ENCODE measurements at regions not wholly inside any gene's neighbourhood (a gene's known extent, or its start where the extent isn't known, plus 50 kb on each side); places are given as distances from the start of the nearest gene placed in this dataset.

- peaks cover 23% of the 10 kb centered on the region for H3K4me1 Mint-ChIP-seq (ENCODE audit: low read depth, unreplicated experiment)
- Histone ChIP-seq H3K27me3 (ENCODE audit: insufficient read depth, low read length) (no peaks in the 10 kb centered on the region), H3K27ac (ENCODE audit: low read depth, low read length) (no peak overlapping the region)
Observed at GRCh38 chr5:82360022-82360421, 81.9 kb upstream of the RPS23 start.

GRCh38 chr5:82359272-82359671 is 81.1 kb upstream of the RPS23 start:
- no peak overlapping the region for H3K27ac ChIP-seq (ENCODE audit: low read depth, low read length)
- no peak overlapping the region for H3K9ac ChIP-seq (ENCODE audit: low read length)
- H3K4me1 ChIP-seq (ENCODE audit: insufficient read depth, low read length) = peaks cover 36% of the 10 kb centered on the region
- H3K9me3 ChIP-seq (ENCODE audit: insufficient read depth, low read depth, low read length) = no peaks in the 10 kb centered on the region
- peak; percentile 76 for DNase-seq (ENCODE audit: low read depth)
- Mint-ChIP-seq H3K27ac (ENCODE audit: unreplicated experiment) (no peak overlapping the region), H3K36me3 (ENCODE audit: low read depth, unreplicated experiment) (no peaks in the 10 kb centered on the region), H3K4me3 (ENCODE audit: unreplicated experiment) (no peak overlapping the region), H3K27me3 (ENCODE audit: low read depth, unreplicated experiment) (peaks cover 2% of the 10 kb centered on the region), H3K4me1 (ENCODE audit: low read depth, unreplicated experiment) (peaks cover 17% of the 10 kb centered on the region), H3K9me3 (ENCODE audit: unreplicated experiment) (no peaks in the 10 kb centered on the region)
- no peak for FAIRE-seq
- no peaks in the 10 kb centered on the region for H3K27me3 ChIP-seq (ENCODE audit: insufficient read depth, low read length)
- H2AFZ ChIP-seq (ENCODE audit: low read depth, low read length) = no peak overlapping the region
- no peaks in the 10 kb centered on the region for H3K79me2 ChIP-seq (ENCODE audit: insufficient read depth, low read length)
- TF ChIP-seq CTCF (IDR thresholded peaks at IDR 0.05; ENCODE audit: insufficient read depth, low read depth, low read length) (no peak), EZH2 (IDR thresholded peaks at IDR 0.05; ENCODE audit: insufficient read depth, low read length) (no peak)
- no peak overlapping the region for H3K4me3 ChIP-seq (ENCODE audit: insufficient read depth, low read depth, low read length)
- no peaks in the 10 kb centered on the region for H4K20me1 ChIP-seq (ENCODE audit: insufficient read depth, low read length)
- no peak overlapping the region for H3K4me2 ChIP-seq (ENCODE audit: low read length)
- H3K36me3 ChIP-seq (ENCODE audit: insufficient read depth, low read length) = no peaks in the 10 kb centered on the region

More at GRCh38 chr5:82360022-82360421, 81.9 kb upstream of the RPS23 start:
- Histone ChIP-seq H3K9ac (ENCODE audit: low read length) (peak overlapping the region; percentile 1), H3K9me3 (ENCODE audit: insufficient read depth, low read depth, low read length) (no peaks in the 10 kb centered on the region), H3K4me3 (ENCODE audit: insufficient read depth, low read depth, low read length) (no peak overlapping the region), H4K20me1 (ENCODE audit: insufficient read depth, low read length) (no peaks in the 10 kb centered on the region), H3K4me1 (ENCODE audit: insufficient read depth, low read length) (peaks cover 41% of the 10 kb centered on the region), H2AFZ (ENCODE audit: low read depth, low read length) (peak overlapping the region; percentile 13), H3K4me2 (ENCODE audit: low read length) (peak overlapping the region; percentile 21), H3K79me2 (ENCODE audit: insufficient read depth, low read length) (no peaks in the 10 kb centered on the region), H3K36me3 (ENCODE audit: insufficient read depth, low read length) (no peaks in the 10 kb centered on the region)
- Mint-ChIP-seq H3K4me3 (ENCODE audit: unreplicated experiment) (no peak overlapping the region), H3K27ac (ENCODE audit: unreplicated experiment) (no peak overlapping the region), H3K9me3 (ENCODE audit: unreplicated experiment) (no peaks in the 10 kb centered on the region), H3K27me3 (ENCODE audit: low read depth, unreplicated experiment) (peaks cover 2% of the 10 kb centered on the region), H3K36me3 (ENCODE audit: low read depth, unreplicated experiment) (no peaks in the 10 kb centered on the region)
- FAIRE-seq (no peak), DNase-seq (ENCODE audit: low read depth) (no peak)
- TF ChIP-seq EZH2 (IDR thresholded peaks at IDR 0.05; ENCODE audit: insufficient read depth, low read length) (no peak), CTCF (IDR thresholded peaks at IDR 0.05; ENCODE audit: insufficient read depth, low read depth, low read length) (no peak)

DNA sequence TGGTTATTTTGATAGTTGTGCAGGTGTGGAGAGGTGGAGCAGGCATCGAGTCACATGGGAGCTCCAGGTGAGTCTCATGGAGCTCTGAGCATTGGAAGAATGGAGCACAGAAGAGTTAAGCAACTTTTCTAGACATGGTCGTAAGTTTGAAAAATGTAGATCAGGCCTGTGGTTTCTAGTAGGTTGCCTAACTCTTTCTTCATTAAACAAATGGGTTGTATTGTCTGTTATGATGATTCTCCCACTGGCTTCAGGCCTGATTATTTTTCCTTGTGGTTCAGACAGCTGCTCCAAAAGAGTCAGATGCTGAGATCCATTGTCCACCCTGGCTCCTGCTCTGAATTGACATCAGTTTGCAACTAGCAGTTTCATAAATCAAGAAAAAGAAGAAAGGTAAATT is 80.3 kb upstream of the RPS23 start:
- H4K20me1 ChIP-seq (ENCODE audit: insufficient read depth, low read length) = no peaks in the 10 kb centered on the region
- Mint-ChIP-seq H3K4me3 (ENCODE audit: unreplicated experiment) (no peak overlapping the region), H3K9me3 (ENCODE audit: unreplicated experiment) (no peaks in the 10 kb centered on the region), H3K36me3 (ENCODE audit: low read depth, unreplicated experiment) (no peaks in the 10 kb centered on the region), H3K27me3 (ENCODE audit: low read depth, unreplicated experiment) (peaks cover 2% of the 10 kb centered on the region), H3K27ac (ENCODE audit: unreplicated experiment) (no peak overlapping the region), H3K4me1 (ENCODE audit: low read depth, unreplicated experiment) (peaks cover 19% of the 10 kb centered on the region)
- H3K79me2 ChIP-seq (ENCODE audit: insufficient read depth, low read length) = no peaks in the 10 kb centered on the region
- H3K27me3 ChIP-seq (ENCODE audit: insufficient read depth, low read length) = no peaks in the 10 kb centered on the region
- H3K4me1 ChIP-seq (ENCODE audit: insufficient read depth, low read length) = peaks cover 36% of the 10 kb centered on the region
- H3K9me3 ChIP-seq (ENCODE audit: insufficient read depth, low read depth, low read length) = no peaks in the 10 kb centered on the region
- TF ChIP-seq CTCF (IDR thresholded peaks at IDR 0.05; ENCODE audit: insufficient read depth, low read depth, low read length) (no peak), EZH2 (IDR thresholded peaks at IDR 0.05; ENCODE audit: insufficient read depth, low read length) (no peak)
- H3K27ac ChIP-seq (ENCODE audit: low read depth, low read length) = no peak overlapping the region
- H3K4me3 ChIP-seq (ENCODE audit: insufficient read depth, low read depth, low read length) = no peak overlapping the region
- no peaks in the 10 kb centered on the region for H3K36me3 ChIP-seq (ENCODE audit: insufficient read depth, low read length)
- no peak overlapping the region for H3K4me2 ChIP-seq (ENCODE audit: low read length)
- H2AFZ ChIP-seq (ENCODE audit: low read depth, low read length) = no peak overlapping the region
- H3K9ac ChIP-seq (ENCODE audit: low read length) = no peak overlapping the region
- no peak for FAIRE-seq
- DNase-seq (ENCODE audit: low read depth) = peak; percentile 95
